Colonic mucosa (tissue), 4 donors: ENCODE measurements at regions not wholly inside any gene's neighbourhood (a gene's known extent, or its start where the extent isn't known, plus 50 kb on each side); places are given as distances from the start of the nearest gene placed in this dataset.

Experiments
- DNase-seq: peaks from one replicate; pipeline ENCODE4 v3.0.0-alpha.2; 2020
- H3K27ac ChIP-seq: fragments of 200-600 bp; one replicate; pipeline ENCODE4 v1.8.0; 2021
- H3K27me3 ChIP-seq: fragments of 200-600 bp; one replicate; pipeline ENCODE4 v1.8.0; 2021
- H3K36me3 ChIP-seq: fragments of 200-600 bp; one replicate; pipeline ENCODE4 v1.8.0; 2021
- H3K4me1 ChIP-seq: fragments of 200-600 bp; one replicate; pipeline ENCODE4 v1.8.0; 2021; ENCODE audit warnings: mild to moderate bottlenecking
- H3K4me3 ChIP-seq: fragments of 200-600 bp; one replicate; pipeline ENCODE4 v1.8.0; 2021
- H3K9ac ChIP-seq, 2 donors: one replicate each; pipeline ENCODE4 v1.7.0; 2013; ENCODE audit warnings: control low read depth in 2 of 2, low read depth in 2 of 2, low read length in 2 of 2
- H3K9me3 ChIP-seq: fragments of 200-600 bp; one replicate; pipeline ENCODE4 v1.8.0; 2021
- intact Hi-C: fragments of 100-400 bp; cut with DNase I; formaldehyde crosslinking; loops from one replicate; pipeline ENCODE4 v1.14.1; 2022
- TF ChIP-seq, protein P1 (sequence below): fragments of 200-600 bp; IDR thresholded peaks from one replicate; pipeline ENCODE4 v1.8.0; 2022; ENCODE audit warnings: antibody characterized with exemption, mild to moderate bottlenecking
- donor health status: healthy.
- donor health status: DM: no; HTN: no; CAD: no.
- donor health status: DM: no; HTN: no; CAD: no.

DNA sequence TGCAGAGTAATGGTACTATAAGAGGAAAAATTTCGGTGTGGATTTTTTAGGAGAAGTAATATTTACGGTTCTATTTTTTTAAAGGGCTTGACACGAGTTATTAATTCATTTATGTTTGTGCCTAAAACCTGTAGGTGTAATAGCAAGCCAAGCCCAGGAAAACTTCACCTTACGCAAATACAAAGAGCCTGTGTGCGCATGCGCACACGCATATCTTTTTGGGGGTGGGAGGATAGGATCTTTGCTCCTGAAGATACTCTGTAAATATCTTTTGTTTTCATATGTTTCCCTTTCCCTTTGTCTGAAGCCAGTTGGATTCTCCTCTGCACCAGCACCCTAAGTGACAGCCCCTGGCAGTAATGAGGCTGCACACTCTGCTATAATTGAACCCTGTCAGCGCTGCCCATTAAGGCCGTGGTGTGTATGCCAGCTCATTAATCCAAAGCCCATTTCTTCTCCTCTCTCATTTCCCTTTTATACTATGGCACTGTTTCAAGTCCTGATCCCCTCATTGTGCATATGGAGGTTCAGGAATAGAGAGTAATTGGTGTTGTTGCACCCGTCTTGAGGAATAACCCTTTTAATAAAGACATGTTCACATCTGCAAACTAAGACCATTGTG, 327.2 kb upstream of the E2F7 start:
- H3K27me3 ChIP-seq, result no peaks in the 10 kb centered on the region
- H3K4me3 ChIP-seq, result no peak overlapping the region
- H3K4me1 ChIP-seq, result no peaks in the 10 kb centered on the region
- intact Hi-C loops, result no loop called here
- H3K27ac ChIP-seq, result no peak overlapping the region
- no peak for DNase-seq
- H3K9ac ChIP-seq, result no peak overlapping the region
- TF ChIP-seq, protein P1, sequence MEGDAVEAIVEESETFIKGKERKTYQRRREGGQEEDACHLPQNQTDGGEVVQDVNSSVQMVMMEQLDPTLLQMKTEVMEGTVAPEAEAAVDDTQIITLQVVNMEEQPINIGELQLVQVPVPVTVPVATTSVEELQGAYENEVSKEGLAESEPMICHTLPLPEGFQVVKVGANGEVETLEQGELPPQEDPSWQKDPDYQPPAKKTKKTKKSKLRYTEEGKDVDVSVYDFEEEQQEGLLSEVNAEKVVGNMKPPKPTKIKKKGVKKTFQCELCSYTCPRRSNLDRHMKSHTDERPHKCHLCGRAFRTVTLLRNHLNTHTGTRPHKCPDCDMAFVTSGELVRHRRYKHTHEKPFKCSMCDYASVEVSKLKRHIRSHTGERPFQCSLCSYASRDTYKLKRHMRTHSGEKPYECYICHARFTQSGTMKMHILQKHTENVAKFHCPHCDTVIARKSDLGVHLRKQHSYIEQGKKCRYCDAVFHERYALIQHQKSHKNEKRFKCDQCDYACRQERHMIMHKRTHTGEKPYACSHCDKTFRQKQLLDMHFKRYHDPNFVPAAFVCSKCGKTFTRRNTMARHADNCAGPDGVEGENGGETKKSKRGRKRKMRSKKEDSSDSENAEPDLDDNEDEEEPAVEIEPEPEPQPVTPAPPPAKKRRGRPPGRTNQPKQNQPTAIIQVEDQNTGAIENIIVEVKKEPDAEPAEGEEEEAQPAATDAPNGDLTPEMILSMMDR, result no peak
- no peaks in the 10 kb centered on the region for H3K36me3 ChIP-seq
- no peaks in the 10 kb centered on the region for H3K9me3 ChIP-seq

DNA sequence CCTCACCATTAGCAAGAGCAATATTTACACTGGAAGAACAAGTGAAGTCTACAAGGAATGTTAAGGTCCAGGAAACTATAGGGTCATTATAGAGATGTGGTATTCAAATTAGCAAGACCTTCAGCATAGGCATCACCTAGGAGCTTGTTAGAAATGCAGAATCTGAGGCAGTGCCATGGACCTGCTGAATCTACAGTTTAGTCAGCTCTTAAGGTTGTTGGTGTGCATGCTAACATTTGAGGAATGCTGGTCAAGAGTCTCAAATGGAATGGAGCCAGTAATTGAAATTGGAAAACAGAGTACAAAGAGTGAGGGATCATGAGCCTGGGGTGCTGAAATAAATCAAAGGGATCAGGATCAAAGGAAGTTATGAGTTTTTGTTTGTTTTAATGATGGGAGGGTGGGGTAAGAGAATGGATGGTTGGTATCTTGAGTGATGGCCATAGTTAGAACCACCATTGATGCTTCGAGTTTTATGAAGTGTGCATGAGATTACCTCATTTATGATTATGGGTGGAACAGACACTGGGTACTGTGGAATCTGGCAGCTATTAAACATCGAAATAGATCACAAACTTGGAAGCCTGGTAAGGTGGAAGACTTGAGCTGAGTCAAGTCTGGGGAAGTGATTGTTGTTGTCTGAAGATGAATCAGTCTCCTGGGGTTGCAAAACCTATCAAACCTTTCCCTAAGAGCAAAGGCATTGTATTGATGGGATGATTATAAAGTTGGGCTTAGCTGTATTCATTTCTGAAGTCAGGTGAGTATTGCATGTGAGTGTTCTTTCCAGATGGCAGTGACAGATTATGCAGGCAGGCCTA, 323.3 kb upstream of the E2F7 start:
- Histone ChIP-seq H3K9ac (no peak overlapping the region), H3K9me3 (no peaks in the 10 kb centered on the region), H3K27me3 (no peaks in the 10 kb centered on the region), H3K4me3 (no peak overlapping the region), H3K36me3 (no peaks in the 10 kb centered on the region), H3K4me1 (no peaks in the 10 kb centered on the region), H3K27ac (no peak overlapping the region)
- intact Hi-C loops, result no loop called here
- no peak for DNase-seq
- TF ChIP-seq, protein P1, result no peak

DNA sequence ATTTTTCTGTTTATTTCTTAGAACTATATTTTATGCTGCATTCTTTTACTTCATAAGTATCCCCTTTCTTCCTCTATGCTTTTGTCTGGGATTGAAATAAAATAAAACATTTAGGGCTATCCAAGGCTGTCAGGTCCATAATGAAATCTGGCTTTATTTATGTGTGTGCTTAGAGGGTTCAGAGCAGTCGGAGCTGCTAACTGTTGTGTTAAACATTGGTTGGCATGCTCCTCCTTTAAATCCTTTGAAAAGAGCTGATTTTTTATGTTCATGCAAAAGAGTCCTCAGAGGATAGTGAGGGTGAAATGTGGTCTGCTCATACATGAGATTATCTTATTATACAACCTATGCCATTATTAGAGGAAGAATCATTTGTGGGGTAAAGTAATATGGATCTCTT, 322.3 kb upstream of the E2F7 start:
- Histone ChIP-seq H3K4me3 (no peak overlapping the region), H3K9ac (no peak overlapping the region), H3K9me3 (no peaks in the 10 kb centered on the region), H3K4me1 (no peaks in the 10 kb centered on the region), H3K27me3 (no peaks in the 10 kb centered on the region), H3K36me3 (no peaks in the 10 kb centered on the region), H3K27ac (no peak overlapping the region)
- TF ChIP-seq, protein P1, result no peak
- no peak for DNase-seq
- intact Hi-C loops, result no loop called here

DNA sequence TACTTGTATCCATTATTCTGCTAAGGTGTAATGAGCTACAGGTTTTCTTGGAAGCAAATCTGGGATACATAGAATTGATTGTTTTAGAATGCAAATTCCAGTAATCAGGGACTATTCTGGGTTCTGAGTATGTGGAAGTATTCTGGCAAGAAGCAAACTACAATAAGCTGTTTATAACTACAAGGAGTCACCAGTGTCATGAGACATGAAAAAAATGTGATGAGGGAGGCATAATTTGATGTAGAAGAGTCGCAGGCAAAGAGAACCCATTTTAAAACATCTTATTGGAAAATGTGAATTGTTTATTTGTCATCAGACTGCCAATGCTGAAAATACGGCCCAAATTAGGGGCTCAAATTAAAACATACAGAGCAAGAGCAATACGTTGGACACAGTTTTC, 321.8 kb upstream of the E2F7 start:
- intact Hi-C loops, result no loop called here
- Histone ChIP-seq H3K36me3 (no peaks in the 10 kb centered on the region), H3K4me3 (no peak overlapping the region), H3K27ac (no peak overlapping the region), H3K9ac (no peak overlapping the region), H3K9me3 (no peaks in the 10 kb centered on the region), H3K4me1 (no peaks in the 10 kb centered on the region), H3K27me3 (no peaks in the 10 kb centered on the region)
- TF ChIP-seq, protein P1, result no peak
- no peak for DNase-seq

DNA sequence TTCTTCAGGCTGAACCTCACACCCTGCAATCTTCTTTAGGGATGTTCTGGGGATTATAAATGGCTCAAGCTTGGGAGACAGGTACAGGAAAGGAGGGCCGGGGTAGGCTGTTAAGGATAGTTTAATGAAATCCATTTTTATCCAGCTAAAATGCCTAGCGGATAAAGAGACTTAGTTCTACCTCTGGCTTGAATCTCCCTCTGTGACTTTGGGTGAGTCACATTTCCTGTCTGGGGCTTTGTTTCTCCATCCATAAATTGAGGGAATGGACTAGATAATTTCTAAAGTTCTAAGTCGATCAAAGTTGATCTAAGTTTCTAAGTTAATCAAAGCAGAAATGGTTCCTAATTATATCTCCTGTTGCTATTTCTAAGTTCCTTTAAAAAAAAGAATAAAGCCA, 319.6 kb upstream of the E2F7 start:
- DNase-seq, result no peak
- Histone ChIP-seq H3K4me1 (no peaks in the 10 kb centered on the region), H3K27ac (no peak overlapping the region), H3K4me3 (no peak overlapping the region), H3K27me3 (no peaks in the 10 kb centered on the region), H3K36me3 (no peaks in the 10 kb centered on the region), H3K9me3 (no peaks in the 10 kb centered on the region), H3K9ac (no peak overlapping the region)
- intact Hi-C loops, result no loop called here
- TF ChIP-seq, protein P1, result no peak
